Tongue (tissue), 1 donor: ENCODE measurements at regions not wholly inside any gene's neighbourhood (a gene's known extent, or its start where the extent isn't known, plus 50 kb on each side); places are given as distances from the start of the nearest gene placed in this dataset.
A peak's percentile ranks its signal among the peaks of the same experiment; 100 is the strongest.

Source experiments
- DNase-seq: peaks from one replicate; pipeline ENCODE4 v3.0.0-alpha.2; 2015

GRCh38 chr9:110058304-110058953 is 149.5 kb downstream of the C9orf152 start:
- DNase-seq = peak; percentile 43

- DNase-seq = no peak
These were observed 148.5 kb downstream of the C9orf152 start for GRCh38 chr9:110059461-110059860.

GRCh38 chr9:110064803-110065202 is 143.2 kb downstream of the C9orf152 start:
- no peak for DNase-seq

GRCh38 chr9:110065532-110065931 is 142.4 kb downstream of the C9orf152 start:
- no peak for DNase-seq

- DNase-seq = no peak
These were observed 140.8 kb downstream of the C9orf152 start for GRCh38 chr9:110066929-110067716.

- DNase-seq = no peak
These were observed 139.7 kb downstream of the C9orf152 start for GRCh38 chr9:110068212-110068611.

GRCh38 chr9:110069326-110070248 is 138.4 kb downstream of the C9orf152 start:
- DNase-seq = no peak

- no peak for DNase-seq
These were observed 135.2 kb downstream of the C9orf152 start for GRCh38 chr9:110072597-110073355.

GRCh38 chr9:110073356-110073905 is 134.5 kb downstream of the C9orf152 start:
- no peak for DNase-seq

- no peak for DNase-seq
These were observed 130.8 kb downstream of the C9orf152 start for GRCh38 chr9:110076894-110077725.

- no peak for DNase-seq
These were observed 130.0 kb downstream of the C9orf152 start for GRCh38 chr9:110077925-110078324.

- DNase-seq = no peak
These were observed 129.4 kb downstream of the C9orf152 start for GRCh38 chr9:110078604-110079003.

- DNase-seq = peak; percentile 42
These were observed 126.6 kb downstream of the C9orf152 start for GRCh38 chr9:110081395-110081794.

GRCh38 chr9:110083866-110084265 is 124.1 kb downstream of the C9orf152 start:
- DNase-seq = no peak

GRCh38 chr9:110086537-110086936 is 121.4 kb downstream of the C9orf152 start:
- DNase-seq = no peak

- no peak for DNase-seq
These were observed 120.4 kb downstream of the C9orf152 start for GRCh38 chr9:110087605-110088004.

GRCh38 chr9:110088099-110088498 is 119.9 kb downstream of the C9orf152 start:
- DNase-seq = no peak

- DNase-seq = no peak
These were observed 118.1 kb downstream of the C9orf152 start for GRCh38 chr9:110089681-110090370.

GRCh38 chr9:110092792-110093191 is 115.2 kb downstream of the C9orf152 start:
- no peak for DNase-seq

GRCh38 chr9:110093417-110093816 is 114.5 kb downstream of the C9orf152 start:
- no peak for DNase-seq
